H1 (cell line): ENCODE measurements at regions not wholly inside any gene's neighbourhood (a gene's known extent, or its start where the extent isn't known, plus 50 kb on each side); places are given as distances from the start of the nearest gene placed in this dataset.

Experiments used
- CTBP2 ChIP-seq: IDR thresholded peaks from 2 replicates; pipeline ENCODE4 v1.7.0; 2011; ENCODE audit warnings: borderline replicate concordance, mild to moderate bottlenecking, moderate library complexity, mixed read lengths, low read length; ENCODE audit not compliant: insufficient read depth, insufficient read length
- TAF1 ChIP-seq: IDR thresholded peaks from 2 replicates; pipeline ENCODE4 v1.6.1; 2011; ENCODE audit warnings: mild to moderate bottlenecking, low read depth, low read length
- TEAD4 ChIP-seq: IDR thresholded peaks from 2 replicates; pipeline ENCODE4 v1.6.1; 2012; ENCODE audit warnings: low read depth, low read length, inconsistent platforms, mixed read lengths
- TF ChIP-seq, protein P1 (sequence below), 3 experiments: IDR thresholded peaks; 1 replicate in 2 of 3; 2 replicates in 1 of 3; pipeline versions ENCODE4 v1.5.1 to v1.6.1; 2011; ENCODE audit warnings: low read length in 3 of 3, mild to moderate bottlenecking in 3 of 3, inconsistent platforms in 2 of 3, low read depth in 1 of 3, moderate library complexity in 1 of 3; ENCODE audit not compliant: insufficient read depth in 1 of 3; ENCODE audit errors: control extremely low read depth in 1 of 3
- TF ChIP-seq, protein P2 (sequence below): IDR thresholded peaks from 2 replicates; pipeline ENCODE4 v1.6.1; 2012; ENCODE audit warnings: inconsistent platforms

DNA sequence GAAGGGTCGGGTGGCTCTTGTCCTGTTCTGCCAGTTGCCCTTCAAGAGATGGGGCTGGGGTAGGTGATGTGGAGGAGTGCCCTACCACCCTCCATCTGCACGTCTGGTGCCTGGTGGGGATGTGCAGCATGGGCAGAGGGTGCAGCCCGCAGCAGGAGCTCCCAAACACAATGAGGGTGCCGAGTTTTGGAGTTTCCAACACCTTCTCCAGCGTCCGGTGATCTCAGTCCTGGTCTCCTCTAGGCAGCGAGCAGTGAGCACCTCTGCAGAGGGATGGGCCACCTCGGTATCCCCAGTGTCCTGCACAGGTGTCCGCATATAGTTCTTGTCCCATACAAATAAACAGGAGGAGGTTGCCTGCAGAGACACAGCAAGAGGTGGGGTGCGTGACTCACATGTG, 136.0 kb downstream of the ENGASE start:
- TF ChIP-seq CTBP2 (no peak), TEAD4 (no peak), TAF1 (no peak)
- TF ChIP-seq, protein P1, sequence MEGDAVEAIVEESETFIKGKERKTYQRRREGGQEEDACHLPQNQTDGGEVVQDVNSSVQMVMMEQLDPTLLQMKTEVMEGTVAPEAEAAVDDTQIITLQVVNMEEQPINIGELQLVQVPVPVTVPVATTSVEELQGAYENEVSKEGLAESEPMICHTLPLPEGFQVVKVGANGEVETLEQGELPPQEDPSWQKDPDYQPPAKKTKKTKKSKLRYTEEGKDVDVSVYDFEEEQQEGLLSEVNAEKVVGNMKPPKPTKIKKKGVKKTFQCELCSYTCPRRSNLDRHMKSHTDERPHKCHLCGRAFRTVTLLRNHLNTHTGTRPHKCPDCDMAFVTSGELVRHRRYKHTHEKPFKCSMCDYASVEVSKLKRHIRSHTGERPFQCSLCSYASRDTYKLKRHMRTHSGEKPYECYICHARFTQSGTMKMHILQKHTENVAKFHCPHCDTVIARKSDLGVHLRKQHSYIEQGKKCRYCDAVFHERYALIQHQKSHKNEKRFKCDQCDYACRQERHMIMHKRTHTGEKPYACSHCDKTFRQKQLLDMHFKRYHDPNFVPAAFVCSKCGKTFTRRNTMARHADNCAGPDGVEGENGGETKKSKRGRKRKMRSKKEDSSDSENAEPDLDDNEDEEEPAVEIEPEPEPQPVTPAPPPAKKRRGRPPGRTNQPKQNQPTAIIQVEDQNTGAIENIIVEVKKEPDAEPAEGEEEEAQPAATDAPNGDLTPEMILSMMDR (IDR thresholded peaks at IDR 0.05; ENCODE audit: control extremely low read depth in 1 of 3, insufficient read depth in 1 of 3, low read depth in 1 of 3, low read length in 3 of 3), result no peak
- TF ChIP-seq, protein P2, sequence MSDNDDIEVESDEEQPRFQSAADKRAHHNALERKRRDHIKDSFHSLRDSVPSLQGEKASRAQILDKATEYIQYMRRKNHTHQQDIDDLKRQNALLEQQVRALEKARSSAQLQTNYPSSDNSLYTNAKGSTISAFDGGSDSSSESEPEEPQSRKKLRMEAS, result no peak
